ENCODE measurements at regions not wholly inside any gene's neighbourhood (a gene's known extent, or its start where the extent isn't known, plus 50 kb on each side); places are given as distances from the start of the nearest gene placed in this dataset.

DNA sequence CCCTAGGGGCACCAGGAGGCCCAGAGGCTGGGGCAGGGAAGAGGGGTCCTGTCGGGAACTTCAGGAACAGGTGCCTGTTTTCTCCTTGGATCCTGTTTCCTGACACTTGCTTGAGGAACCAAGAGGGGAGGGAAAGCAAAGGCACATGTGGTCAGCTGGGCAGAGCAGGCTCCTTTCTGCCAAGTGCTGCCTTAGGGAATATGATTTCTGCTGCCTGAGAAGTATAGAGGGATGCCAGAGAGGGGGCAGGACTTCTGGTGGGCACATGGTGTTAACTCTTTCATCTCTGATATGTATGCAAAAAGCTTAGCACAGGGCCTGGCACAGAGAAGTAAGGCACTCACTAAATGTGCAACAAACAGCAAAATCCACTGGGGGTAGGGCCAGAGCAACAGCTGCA lies 51.2 kb upstream of the PJA1 start:
- in situ Hi-C loops (cut with MboI; ENCODE audit: low sequenced_read_pairs in 4 of 4) (loop anchor here in 3 of 4 donors (5.0 to 10.0 kb wide), 3 partner anchors 122 to 394 kb away; partner anchors contain the start of gene EFNB1 (in 1 of the 3)), intact Hi-C loops (cut with DNase I; ENCODE audit: low total_unique reads) (no loop called here)
- ATAC-seq, result no peak
- H3K4me1 ChIP-seq, result no peaks in the 10 kb centered on the region
- no peak overlapping the region for H3K27ac ChIP-seq
- H3K27me3 ChIP-seq, result no peaks in the 10 kb centered on the region
- H3K9me3 ChIP-seq, result no peaks in the 10 kb centered on the region
- no peak for TF ChIP-seq POLR2A (IDR thresholded peaks at IDR 0.05)
- TF ChIP-seq, protein P1, sequence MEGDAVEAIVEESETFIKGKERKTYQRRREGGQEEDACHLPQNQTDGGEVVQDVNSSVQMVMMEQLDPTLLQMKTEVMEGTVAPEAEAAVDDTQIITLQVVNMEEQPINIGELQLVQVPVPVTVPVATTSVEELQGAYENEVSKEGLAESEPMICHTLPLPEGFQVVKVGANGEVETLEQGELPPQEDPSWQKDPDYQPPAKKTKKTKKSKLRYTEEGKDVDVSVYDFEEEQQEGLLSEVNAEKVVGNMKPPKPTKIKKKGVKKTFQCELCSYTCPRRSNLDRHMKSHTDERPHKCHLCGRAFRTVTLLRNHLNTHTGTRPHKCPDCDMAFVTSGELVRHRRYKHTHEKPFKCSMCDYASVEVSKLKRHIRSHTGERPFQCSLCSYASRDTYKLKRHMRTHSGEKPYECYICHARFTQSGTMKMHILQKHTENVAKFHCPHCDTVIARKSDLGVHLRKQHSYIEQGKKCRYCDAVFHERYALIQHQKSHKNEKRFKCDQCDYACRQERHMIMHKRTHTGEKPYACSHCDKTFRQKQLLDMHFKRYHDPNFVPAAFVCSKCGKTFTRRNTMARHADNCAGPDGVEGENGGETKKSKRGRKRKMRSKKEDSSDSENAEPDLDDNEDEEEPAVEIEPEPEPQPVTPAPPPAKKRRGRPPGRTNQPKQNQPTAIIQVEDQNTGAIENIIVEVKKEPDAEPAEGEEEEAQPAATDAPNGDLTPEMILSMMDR (IDR thresholded peaks at IDR 0.05 in 4 of 5, conservative IDR thresholded peaks at IDR 0.05 in 1 of 5), result no peak
- no peak overlapping the region for H3K4me3 ChIP-seq
- DNase-seq, result no peak
- H3K36me3 ChIP-seq, result no peaks in the 10 kb centered on the region

DNA sequence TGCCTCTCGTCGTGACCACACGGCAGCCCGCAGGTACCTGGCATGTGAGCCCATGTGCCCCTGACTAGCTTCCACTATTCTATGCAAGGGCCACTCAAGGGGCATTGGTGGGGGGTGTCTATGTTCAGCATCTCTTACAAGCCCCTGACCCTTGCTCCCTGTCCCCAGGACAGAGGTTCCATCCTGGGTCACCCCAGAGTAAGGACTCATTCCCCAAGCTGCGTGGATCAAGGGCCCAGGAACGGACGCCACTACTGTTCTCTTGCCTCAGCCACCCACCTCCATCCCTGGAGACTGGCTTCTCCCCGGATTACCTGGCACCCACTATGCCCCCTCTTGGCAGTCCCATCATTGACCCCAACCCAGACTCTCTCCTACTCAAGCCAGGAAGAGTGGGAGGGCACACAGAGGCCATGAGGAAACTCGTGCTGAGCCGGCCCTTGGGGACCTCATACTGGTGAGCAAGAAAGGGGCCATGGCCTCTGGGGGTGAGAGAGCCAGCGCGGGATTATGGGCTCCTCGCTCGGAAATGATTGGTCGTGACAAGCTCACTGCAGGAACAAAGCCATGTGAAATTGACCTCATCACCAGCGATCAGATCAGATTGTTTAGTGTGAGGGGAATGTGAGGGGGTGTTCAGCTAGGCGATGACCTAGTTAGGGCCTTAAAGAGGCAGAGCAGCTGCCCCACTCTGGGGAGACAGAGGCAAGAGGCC lies 50.1 kb upstream of the PJA1 start:
- intact Hi-C loops (cut with DNase I; ENCODE audit: low total_unique reads), result no loop called here
- DNase-seq (no peak), ATAC-seq (no peak)
- in situ Hi-C loops (cut with MboI; ENCODE audit: low sequenced_read_pairs in 4 of 4), result loop anchor here in 3 of 4 donors (5.0 to 10.0 kb wide), 3 partner anchors 121 to 393 kb away; partner anchors contain the start of gene EFNB1 (in 1 of the 3)
- TF ChIP-seq POLR2A (IDR thresholded peaks at IDR 0.05), result no peak
- Histone ChIP-seq H3K27me3 (no peaks in the 10 kb centered on the region), H3K27ac (no peak overlapping the region), H3K4me1 (no peaks in the 10 kb centered on the region), H3K9me3 (no peaks in the 10 kb centered on the region), H3K4me3 (no peak overlapping the region), H3K36me3 (no peaks in the 10 kb centered on the region)

Data from gastrocnemius medialis (tissue), 4 donors.